Pancreas (tissue), 10 donors: ENCODE measurements at regions not wholly inside any gene's neighbourhood (a gene's known extent, or its start where the extent isn't known, plus 50 kb on each side); places are given as distances from the start of the nearest gene placed in this dataset.

Experiments
- ATAC-seq, 4 donors: fragments of 200-7000 bp; cut with Tn5 transposase; one replicate each; pipeline versions ENCODE4 v1.8.0 to v1.9.1; 2020; ENCODE audit warnings: mild to moderate bottlenecking in 4 of 4, moderate library complexity in 4 of 4
- DNase-seq, 6 donors: peaks; one replicate each; pipeline ENCODE4 v3.0.0-alpha.2; 2020
- FAIRE-seq: peaks from 2 replicates; lab custom pipeline; 2012; peaks lifted over from hg19 to GRCh38; lab: Jason Lieb, UNC
- H3K27ac ChIP-seq, 4 donors: fragments of 200-600 bp; sonication (generic); 1 replicate in 3 of 4; 2 replicates in 1 of 4; pipeline versions ENCODE4 v1.5.0 to v1.8.0; 2020
- H3K27me3 ChIP-seq, 4 donors: fragments of 200-600 bp; one replicate each; pipeline ENCODE4 v1.8.0; 2021
- H3K36me3 ChIP-seq, 3 donors: fragments of 200-600 bp; sonication (generic) in 1 of 3; one replicate each; pipeline versions ENCODE4 v1.5.0 to v1.8.0; 2020 to 2021
- H3K4me1 ChIP-seq, 3 donors: fragments of 200-600 bp; one replicate each; pipeline ENCODE4 v1.8.0; 2021
- H3K4me3 ChIP-seq, 4 donors: fragments of 200-600 bp; sonication (generic) in 2 of 4; one replicate each; pipeline versions ENCODE4 v1.5.0 to v1.8.0; 2020 to 2021
- H3K9me3 ChIP-seq, 4 donors: fragments of 200-600 bp; one replicate each; pipeline ENCODE4 v1.8.0; 2021
- CTCF ChIP-seq, 4 donors: fragments of 200-600 bp; sonication (generic) in 3 of 4; IDR thresholded peaks; one replicate each; pipeline versions ENCODE4 v1.5.0 to v1.8.0; 2021; ENCODE audit warnings: antibody characterized with exemption in 4 of 4
- WGBS, 2 donors: extraction: QIAGEN DNeasy Blood & Tissue Kit; methylation state at CpG; one replicate each; pipeline ENCODE4 v1.1.7; 2013; 5-methylcytosine and 5-hydroxymethylcytosine counted together
- intact Hi-C, 3 donors: fragments of 100-400 bp; cut with DNase I; formaldehyde crosslinking; loops; one replicate each; pipeline versions ENCODE4 v1.11.1 to v1.14.2; 2022
- donor health status: healthy with polysubstance abuse.
- donor health status: DM: no; HTN: no; CAD: no; lungs with moderate emphysema.
- donor health status: DM: no; HTN: no; CAD: no.
- donor health status: control.
- donor health status: control.
- donor health status: Bipolar disorder and iron deficiency.
- donor health status: DM: yes; HTN: yes; CAD: no.
- donor health status: DM: no; HTN: no; CAD: no.
- donor health status: DM: no; HTN: no; CAD: no.
- donor health status: DM: yes; HTN: yes; CAD: no.

GRCh38 chr14:49966304-49966809 is 73.5 kb downstream of the ARF6 start:
- WGBS, 2 donors = 8 to 14% methylated on average over 4 of the region's 4 CpGs
- no peaks in the 10 kb centered on the region for H3K36me3 ChIP-seq
- H3K27me3 ChIP-seq = no peaks in the 10 kb centered on the region
- peak; percentile 87 to 94 (median 90) for ATAC-seq
- no peak for TF ChIP-seq CTCF (IDR thresholded peaks at IDR 0.05)
- H3K9me3 ChIP-seq = no peaks in the 10 kb centered on the region
- FAIRE-seq = no peak
- H3K27ac ChIP-seq = peak overlapping the region in 3 of 4 donors; percentile 29 to 71 (median 56)
- no peak overlapping the region for H3K4me3 ChIP-seq
- intact Hi-C loops = no loop called here
- peak in 5 of 6 donors; percentile 35 to 60 (median 45) for DNase-seq
- peaks cover 6 to 21% (median 18%) of the 10 kb centered on the region in 3 donors for H3K4me1 ChIP-seq

- no peaks in the 10 kb centered on the region for H3K9me3 ChIP-seq
- H3K4me1 ChIP-seq = peaks cover 8 to 28% (median 26%) of the 10 kb centered on the region in 3 donors
- no peak for FAIRE-seq
- no peak overlapping the region for H3K4me3 ChIP-seq
- DNase-seq = no peak
- intact Hi-C loops = no loop called here
- no peaks in the 10 kb centered on the region for H3K36me3 ChIP-seq
- no peak for ATAC-seq
- WGBS, 2 donors = 87 to 93% methylated on average over 11 of the region's 11 CpGs
- H3K27me3 ChIP-seq = no peaks in the 10 kb centered on the region
- no peak for TF ChIP-seq CTCF (IDR thresholded peaks at IDR 0.05)
- H3K27ac ChIP-seq = peak overlapping the region in 3 of 4 donors; percentile 29 to 71 (median 56)
These were observed 74.2 kb downstream of the ARF6 start for GRCh38 chr14:49966971-49967630.

- Histone ChIP-seq H3K4me3 (no peak overlapping the region), H3K36me3 (no peaks in the 10 kb centered on the region), H3K4me1 (peaks cover 19 to 44% (median 42%) of the 10 kb centered on the region in 3 donors), H3K27me3 (no peaks in the 10 kb centered on the region), H3K9me3 (no peaks in the 10 kb centered on the region), H3K27ac (peak overlapping the region in 3 of 4 donors; percentile 38 to 82 (median 77))
- no peak for TF ChIP-seq CTCF (IDR thresholded peaks at IDR 0.05)
- intact Hi-C loops = no loop called here
- WGBS, 2 donors = 90 to 91% methylated on average over 5 of the region's 5 CpGs
- ATAC-seq (no peak), FAIRE-seq (no peak), DNase-seq (no peak)
These were observed 77.1 kb downstream of the ARF6 start for GRCh38 chr14:49969961-49970360.

GRCh38 chr14:49970474-49971147 is 77.7 kb downstream of the ARF6 start:
- WGBS, 2 donors = 27 to 33% methylated on average over 8 of the region's 8 CpGs
- intact Hi-C loops = no loop called here
- FAIRE-seq = no peak

More at GRCh38 chr14:49970474-49971147, 77.7 kb downstream of the ARF6 start:
- DNase-seq (no peak), ATAC-seq (peak in 3 of 4 donors; percentile 12 to 34 (median 26))
- no peak for TF ChIP-seq CTCF (IDR thresholded peaks at IDR 0.05)
- Histone ChIP-seq H3K4me1 (peaks cover 19 to 47% (median 42%) of the 10 kb centered on the region in 3 donors), H3K4me3 (no peak overlapping the region), H3K9me3 (no peaks in the 10 kb centered on the region), H3K27me3 (no peaks in the 10 kb centered on the region), H3K27ac (peak overlapping the region in 3 of 4 donors; percentile 38 to 82 (median 77)), H3K36me3 (no peaks in the 10 kb centered on the region)
